BE2C (cell line): ENCODE measurements at regions not wholly inside any gene's neighbourhood (a gene's known extent, or its start where the extent isn't known, plus 50 kb on each side); places are given as distances from the start of the nearest gene placed in this dataset.
A peak's percentile ranks its signal among the peaks of the same experiment; 100 is the strongest.

Experiments used
- DNase-seq: peaks from one replicate; pipeline ENCODE4 v3.0.0-alpha.2; 2020
- H3K27me3 ChIP-seq: fragments of 250-450 bp; sonication (Bioruptor Pico); 2 replicates; pipeline ENCODE4 v1.5.1; 2020; ENCODE audit warnings: mild to moderate bottlenecking
- H3K36me3 ChIP-seq: fragments of 250-450 bp; sonication (Bioruptor Pico); 2 replicates; pipeline ENCODE4 v1.5.1; 2020; ENCODE audit warnings: mild to moderate bottlenecking
- H3K4me1 ChIP-seq: fragments of 250-450 bp; sonication (Bioruptor Pico); 2 replicates; pipeline ENCODE4 v1.5.1; 2020
- H3K4me3 ChIP-seq: 2 replicates; pipeline ENCODE4 v1.5.1; 2011; ENCODE audit warnings: low read depth, low read length
- H3K9me3 ChIP-seq: fragments of 250-450 bp; sonication (Bioruptor Pico); 2 replicates; pipeline ENCODE4 v1.5.1; 2020
- TF ChIP-seq, protein P1 (sequence below): IDR thresholded peaks from 2 replicates; pipeline ENCODE4 v1.5.1; 2012; ENCODE audit warnings: mild to moderate bottlenecking, low read depth, low read length

DNA sequence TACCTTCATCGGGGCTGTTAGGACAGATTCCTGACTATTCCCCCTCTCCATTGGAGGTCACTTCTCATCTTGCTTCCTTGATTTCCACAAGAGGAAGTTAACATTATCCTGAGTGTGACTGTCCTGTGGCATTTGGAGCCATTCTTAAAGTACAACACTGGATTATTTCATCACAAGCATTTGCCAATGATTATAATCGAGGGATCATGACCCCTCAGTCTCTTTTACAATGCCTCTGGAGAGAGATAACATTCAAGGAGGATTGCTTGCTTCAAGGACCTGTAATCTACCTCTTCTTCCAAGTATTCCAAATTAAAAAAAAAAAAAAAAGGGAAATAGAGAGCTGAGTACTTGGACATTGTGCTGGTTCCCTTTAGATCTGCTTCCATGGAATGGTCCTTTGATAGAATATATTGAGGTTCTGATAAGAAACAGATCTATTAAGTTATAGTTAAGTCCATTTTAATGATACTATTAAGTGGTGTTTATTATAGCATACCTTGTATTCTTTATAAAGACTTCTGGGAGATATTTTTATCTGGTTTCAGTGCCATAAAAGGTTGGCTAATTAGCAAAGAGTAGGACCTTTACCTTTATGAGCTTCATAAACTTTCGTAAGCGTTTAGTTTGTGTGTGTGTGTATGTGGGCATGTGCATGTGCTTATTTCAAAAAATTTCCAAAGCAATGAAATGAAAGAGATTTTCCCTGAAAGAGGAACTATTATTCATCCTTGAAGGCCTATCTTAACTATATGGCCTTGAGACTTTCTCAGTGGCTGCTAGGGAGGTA lies 469.1 kb downstream of the DHX35 start:
- H3K4me1 ChIP-seq: no peaks in the 10 kb centered on the region
- no peaks in the 10 kb centered on the region for H3K36me3 ChIP-seq
- H3K9me3 ChIP-seq: no peaks in the 10 kb centered on the region
- no peak overlapping the region for H3K4me3 ChIP-seq
- no peaks in the 10 kb centered on the region for H3K27me3 ChIP-seq
- DNase-seq: no peak
- TF ChIP-seq, protein P1, sequence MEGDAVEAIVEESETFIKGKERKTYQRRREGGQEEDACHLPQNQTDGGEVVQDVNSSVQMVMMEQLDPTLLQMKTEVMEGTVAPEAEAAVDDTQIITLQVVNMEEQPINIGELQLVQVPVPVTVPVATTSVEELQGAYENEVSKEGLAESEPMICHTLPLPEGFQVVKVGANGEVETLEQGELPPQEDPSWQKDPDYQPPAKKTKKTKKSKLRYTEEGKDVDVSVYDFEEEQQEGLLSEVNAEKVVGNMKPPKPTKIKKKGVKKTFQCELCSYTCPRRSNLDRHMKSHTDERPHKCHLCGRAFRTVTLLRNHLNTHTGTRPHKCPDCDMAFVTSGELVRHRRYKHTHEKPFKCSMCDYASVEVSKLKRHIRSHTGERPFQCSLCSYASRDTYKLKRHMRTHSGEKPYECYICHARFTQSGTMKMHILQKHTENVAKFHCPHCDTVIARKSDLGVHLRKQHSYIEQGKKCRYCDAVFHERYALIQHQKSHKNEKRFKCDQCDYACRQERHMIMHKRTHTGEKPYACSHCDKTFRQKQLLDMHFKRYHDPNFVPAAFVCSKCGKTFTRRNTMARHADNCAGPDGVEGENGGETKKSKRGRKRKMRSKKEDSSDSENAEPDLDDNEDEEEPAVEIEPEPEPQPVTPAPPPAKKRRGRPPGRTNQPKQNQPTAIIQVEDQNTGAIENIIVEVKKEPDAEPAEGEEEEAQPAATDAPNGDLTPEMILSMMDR: no peak

GRCh38 chr20:39429726-39430125 lies 467.6 kb downstream of the DHX35 start:
- no peak overlapping the region for H3K4me3 ChIP-seq
- TF ChIP-seq, protein P1: peak; percentile 43
- no peaks in the 10 kb centered on the region for H3K4me1 ChIP-seq
- DNase-seq: peak; percentile 22
- H3K36me3 ChIP-seq: no peaks in the 10 kb centered on the region
- no peaks in the 10 kb centered on the region for H3K27me3 ChIP-seq
- H3K9me3 ChIP-seq: no peaks in the 10 kb centered on the region

GRCh38 chr20:39424962-39425678 lies 463.0 kb downstream of the DHX35 start:
- H3K27me3 ChIP-seq: no peaks in the 10 kb centered on the region
- no peaks in the 10 kb centered on the region for H3K4me1 ChIP-seq
- H3K4me3 ChIP-seq: no peak overlapping the region
- no peaks in the 10 kb centered on the region for H3K9me3 ChIP-seq
- no peaks in the 10 kb centered on the region for H3K36me3 ChIP-seq
- TF ChIP-seq, protein P1: no peak
- no peak for DNase-seq

GRCh38 chr20:39421571-39422105 lies 459.5 kb downstream of the DHX35 start:
- no peaks in the 10 kb centered on the region for H3K36me3 ChIP-seq
- H3K27me3 ChIP-seq: no peaks in the 10 kb centered on the region
- no peak overlapping the region for H3K4me3 ChIP-seq
- no peaks in the 10 kb centered on the region for H3K4me1 ChIP-seq
- H3K9me3 ChIP-seq: no peaks in the 10 kb centered on the region
- TF ChIP-seq, protein P1: no peak
- DNase-seq: no peak

- TF ChIP-seq, protein P1: no peak
- H3K4me1 ChIP-seq: no peaks in the 10 kb centered on the region
- no peaks in the 10 kb centered on the region for H3K9me3 ChIP-seq
- H3K36me3 ChIP-seq: no peaks in the 10 kb centered on the region
- H3K4me3 ChIP-seq: no peak overlapping the region
- H3K27me3 ChIP-seq: no peaks in the 10 kb centered on the region
- DNase-seq: no peak
Observed at GRCh38 chr20:39412091-39412490, 449.9 kb downstream of the DHX35 start.

DNA sequence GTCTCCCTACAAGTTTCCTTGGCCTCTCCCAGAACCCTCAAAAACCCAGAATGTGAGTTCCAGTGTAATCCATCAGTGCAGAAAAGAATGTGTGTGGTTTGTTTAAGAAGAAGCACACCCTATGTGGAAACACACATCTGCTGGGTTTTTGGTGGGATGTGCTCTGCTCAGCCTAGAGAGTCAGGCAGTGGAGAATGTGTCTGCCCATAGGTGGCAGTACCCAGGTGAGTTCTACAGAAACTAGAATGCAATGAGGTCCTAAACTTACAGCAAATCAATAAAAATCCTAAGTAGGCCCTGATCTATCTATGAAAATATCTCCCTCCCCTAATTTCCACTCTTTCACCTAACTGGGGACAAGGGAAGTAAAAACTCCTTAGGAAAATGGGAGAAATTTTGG lies 437.3 kb downstream of the DHX35 start:
- Histone ChIP-seq H3K4me1 (no peaks in the 10 kb centered on the region), H3K4me3 (no peak overlapping the region), H3K9me3 (no peaks in the 10 kb centered on the region), H3K36me3 (no peaks in the 10 kb centered on the region), H3K27me3 (no peaks in the 10 kb centered on the region)
- DNase-seq: no peak
- TF ChIP-seq, protein P1: peak; percentile 8; the same call in 1 of the 2 replicates
